Activated B cell treated with CpG ODN at 0.5 μM for 24 hours (primary cell): ENCODE measurements at regions not wholly inside any gene's neighbourhood (a gene's known extent, or its start where the extent isn't known, plus 50 kb on each side); places are given as distances from the start of the nearest gene placed in this dataset.

ENCODE experiments used
- ATAC-seq: fragments of 200-7000 bp; cut with Tn5 transposase; one replicate; pipeline ENCODE4 v1.10.0; 2021; ENCODE audit warnings: low read depth, mild to moderate bottlenecking, moderate library complexity
- CTCF ChIA-PET: fragments of 350-600 bp; sonication (Branson Sonifier 250); formaldehyde crosslinking; loops from one replicate; lab custom pipeline; 2021; ENCODE audit warnings: antibody characterized with exemption; lab: Charles Lee
- POLR2A ChIA-PET: fragments of 350-600 bp; sonication (Branson Sonifier 250); formaldehyde crosslinking; loops from one replicate; lab custom pipeline; 2021; ENCODE audit warnings: antibody characterized with exemption; lab: Charles Lee
- DNase-seq: peaks from one replicate; pipeline ENCODE4 v3.0.0; 2022
- H3K27ac Mint-ChIP-seq: one replicate; pipeline ENCODE4 v1.8.0; 2020; ENCODE audit warnings: mixed read lengths
- H3K27me3 Mint-ChIP-seq: one replicate; pipeline ENCODE4 v1.8.0; 2021; ENCODE audit warnings: mixed read lengths
- H3K36me3 Mint-ChIP-seq: one replicate; pipeline ENCODE4 v1.8.0; 2021; ENCODE audit warnings: low read depth, mixed read lengths
- H3K4me1 Mint-ChIP-seq: one replicate; pipeline ENCODE4 v1.8.0; 2021; ENCODE audit warnings: mixed read lengths
- H3K4me3 Mint-ChIP-seq: one replicate; pipeline ENCODE4 v1.8.0; 2020; ENCODE audit warnings: mild to moderate bottlenecking, mixed read lengths
- H3K9me3 Mint-ChIP-seq: one replicate; pipeline ENCODE4 v1.8.0; 2020; ENCODE audit warnings: mixed read lengths
- intact Hi-C: fragments of 100-400 bp; cut with micrococcal nuclease; formaldehyde crosslinking; loops from one replicate; pipeline ENCODE4 v1.15.1; 2024
- TF ChIP-seq, protein P1 (sequence below): fragments of 200-600 bp; IDR thresholded peaks from one replicate; pipeline ENCODE4 v1.8.0; 2022; ENCODE audit warnings: antibody characterized with exemption, mild to moderate bottlenecking

DNA sequence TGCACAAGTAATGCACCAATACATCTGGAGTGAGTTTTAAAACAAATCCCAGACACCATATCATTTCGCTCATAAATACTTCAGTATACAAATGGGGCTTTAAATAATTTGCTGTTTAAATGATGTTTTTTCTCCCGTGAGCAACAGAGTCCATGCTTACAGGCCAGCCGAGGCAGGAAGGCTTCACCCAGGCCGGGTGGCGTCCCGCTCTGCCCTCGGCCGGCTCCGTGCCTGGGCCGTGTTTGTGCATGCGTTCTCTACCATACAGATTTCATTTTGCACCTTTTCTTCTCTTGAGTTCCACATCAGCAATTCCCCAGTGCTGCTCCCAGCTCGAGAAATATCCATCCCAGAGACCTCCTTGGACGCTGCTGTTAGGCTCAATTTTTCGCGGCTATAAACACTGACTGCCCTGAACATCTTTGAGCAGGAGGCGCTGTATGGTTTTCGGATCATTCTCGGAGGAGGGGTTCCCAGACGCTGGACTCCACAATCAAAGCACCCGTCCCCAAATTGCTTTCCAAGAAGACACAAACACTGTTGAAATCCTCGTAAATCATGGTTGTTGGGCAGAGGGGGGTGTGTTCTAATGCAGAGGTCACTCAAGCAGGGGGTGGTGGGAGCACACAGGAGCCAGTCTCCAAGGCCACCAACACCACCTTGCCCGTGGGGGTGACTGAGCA is 91.6 kb downstream of the MICALL2 start:
- intact Hi-C loops, result no loop called here
- CTCF ChIA-PET, result no interaction called here
- no peak for ATAC-seq
- POLR2A ChIA-PET, result no interaction called here
- Mint-ChIP-seq H3K27me3 (peaks cover 44% of the 10 kb centered on the region), H3K4me3 (no peak overlapping the region), H3K4me1 (peaks cover 2% of the 10 kb centered on the region), H3K27ac (no peak overlapping the region), H3K9me3 (peaks cover 3% of the 10 kb centered on the region), H3K36me3 (no peaks in the 10 kb centered on the region)
- TF ChIP-seq, protein P1, sequence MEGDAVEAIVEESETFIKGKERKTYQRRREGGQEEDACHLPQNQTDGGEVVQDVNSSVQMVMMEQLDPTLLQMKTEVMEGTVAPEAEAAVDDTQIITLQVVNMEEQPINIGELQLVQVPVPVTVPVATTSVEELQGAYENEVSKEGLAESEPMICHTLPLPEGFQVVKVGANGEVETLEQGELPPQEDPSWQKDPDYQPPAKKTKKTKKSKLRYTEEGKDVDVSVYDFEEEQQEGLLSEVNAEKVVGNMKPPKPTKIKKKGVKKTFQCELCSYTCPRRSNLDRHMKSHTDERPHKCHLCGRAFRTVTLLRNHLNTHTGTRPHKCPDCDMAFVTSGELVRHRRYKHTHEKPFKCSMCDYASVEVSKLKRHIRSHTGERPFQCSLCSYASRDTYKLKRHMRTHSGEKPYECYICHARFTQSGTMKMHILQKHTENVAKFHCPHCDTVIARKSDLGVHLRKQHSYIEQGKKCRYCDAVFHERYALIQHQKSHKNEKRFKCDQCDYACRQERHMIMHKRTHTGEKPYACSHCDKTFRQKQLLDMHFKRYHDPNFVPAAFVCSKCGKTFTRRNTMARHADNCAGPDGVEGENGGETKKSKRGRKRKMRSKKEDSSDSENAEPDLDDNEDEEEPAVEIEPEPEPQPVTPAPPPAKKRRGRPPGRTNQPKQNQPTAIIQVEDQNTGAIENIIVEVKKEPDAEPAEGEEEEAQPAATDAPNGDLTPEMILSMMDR, result no peak
- no peak for DNase-seq

DNA sequence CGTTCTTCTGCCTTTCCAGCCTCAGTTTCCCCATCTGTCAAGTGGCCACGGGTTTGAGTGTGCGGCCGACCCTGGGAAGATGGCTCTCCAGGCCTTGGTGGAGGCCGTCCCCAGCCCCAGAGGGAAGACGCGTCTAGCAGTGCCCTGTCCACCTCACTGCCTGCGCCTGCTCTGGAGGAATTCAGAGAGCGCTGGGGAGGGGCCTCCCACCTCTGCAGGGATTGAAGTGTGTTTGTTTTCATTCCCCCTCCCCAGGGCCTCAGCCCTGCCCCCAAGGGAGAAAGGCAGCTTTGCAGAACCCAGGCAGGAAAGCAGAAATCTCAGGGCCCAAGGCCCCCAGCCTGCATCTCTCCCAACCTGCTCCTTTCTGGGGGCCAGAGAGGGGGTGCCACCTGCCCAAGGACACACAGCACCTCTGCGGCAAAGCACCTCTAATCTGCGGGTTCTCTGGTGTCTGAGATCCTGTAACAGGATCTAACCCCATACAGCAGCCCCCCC is 91.0 kb downstream of the MICALL2 start:
- intact Hi-C loops, result no loop called here
- H3K36me3 Mint-ChIP-seq, result no peaks in the 10 kb centered on the region
- H3K27me3 Mint-ChIP-seq, result peaks cover 44% of the 10 kb centered on the region
- no peak overlapping the region for H3K4me3 Mint-ChIP-seq
- TF ChIP-seq, protein P1, result no peak
- ATAC-seq (no peak), DNase-seq (no peak)
- no peak overlapping the region for H3K27ac Mint-ChIP-seq
- peaks cover 2% of the 10 kb centered on the region for H3K4me1 Mint-ChIP-seq
- POLR2A ChIA-PET, result no interaction called here
- CTCF ChIA-PET, result no interaction called here
- H3K9me3 Mint-ChIP-seq, result peaks cover 3% of the 10 kb centered on the region

DNA sequence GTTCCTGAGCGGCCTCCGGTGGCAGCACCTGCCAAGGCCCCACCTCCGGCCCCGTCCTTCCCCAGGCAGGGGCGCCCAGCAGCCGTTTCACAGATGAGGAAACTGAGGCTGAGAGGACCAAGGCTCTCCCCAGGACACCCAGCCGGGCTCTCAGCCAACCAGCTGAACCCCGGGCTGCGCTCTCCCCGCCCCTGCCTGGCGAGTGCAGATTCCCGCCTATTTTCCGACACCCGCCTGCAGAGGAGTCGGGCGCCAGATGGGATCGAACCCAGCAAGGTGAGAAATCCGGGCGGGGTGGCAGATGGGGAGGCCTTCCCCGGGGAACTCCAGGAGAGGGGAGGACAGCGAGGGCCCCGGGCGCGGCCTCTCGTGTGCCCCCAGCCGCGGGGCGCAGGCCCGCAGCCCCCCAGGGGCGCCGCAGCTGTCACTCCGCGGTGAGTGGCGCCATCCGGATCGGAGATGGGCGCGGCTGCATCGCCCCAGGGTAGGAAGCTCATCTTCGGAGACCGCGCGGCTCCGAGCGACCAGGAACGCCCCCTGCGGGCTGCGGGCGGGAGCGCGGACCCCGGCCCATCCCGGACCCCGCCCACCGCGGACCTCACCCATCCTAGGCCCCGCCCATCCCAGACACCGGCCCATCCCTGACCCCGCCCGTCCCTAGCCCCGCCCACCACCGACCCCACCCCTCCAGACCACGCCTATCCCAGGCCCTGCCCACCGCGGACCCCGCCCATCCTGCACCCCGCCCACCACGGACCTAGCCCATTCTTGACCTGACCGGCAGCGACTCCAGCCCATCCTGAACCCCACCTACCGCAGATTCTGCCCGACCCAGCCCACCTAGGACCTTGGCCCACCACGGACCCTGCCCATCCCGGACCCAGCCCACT is 90.3 kb downstream of the MICALL2 start:
- peaks cover 44% of the 10 kb centered on the region for H3K27me3 Mint-ChIP-seq
- DNase-seq (no peak), ATAC-seq (peak; percentile 58)
- TF ChIP-seq, protein P1, result no peak
- no peak overlapping the region for H3K27ac Mint-ChIP-seq
- H3K9me3 Mint-ChIP-seq, result no peaks in the 10 kb centered on the region
- POLR2A ChIA-PET, result no interaction called here
- intact Hi-C loops, result no loop called here
- H3K4me1 Mint-ChIP-seq, result peaks cover 2% of the 10 kb centered on the region
- peak overlapping the region; percentile 38 for H3K4me3 Mint-ChIP-seq
- no peaks in the 10 kb centered on the region for H3K36me3 Mint-ChIP-seq
- CTCF ChIA-PET, result no interaction called here

DNA sequence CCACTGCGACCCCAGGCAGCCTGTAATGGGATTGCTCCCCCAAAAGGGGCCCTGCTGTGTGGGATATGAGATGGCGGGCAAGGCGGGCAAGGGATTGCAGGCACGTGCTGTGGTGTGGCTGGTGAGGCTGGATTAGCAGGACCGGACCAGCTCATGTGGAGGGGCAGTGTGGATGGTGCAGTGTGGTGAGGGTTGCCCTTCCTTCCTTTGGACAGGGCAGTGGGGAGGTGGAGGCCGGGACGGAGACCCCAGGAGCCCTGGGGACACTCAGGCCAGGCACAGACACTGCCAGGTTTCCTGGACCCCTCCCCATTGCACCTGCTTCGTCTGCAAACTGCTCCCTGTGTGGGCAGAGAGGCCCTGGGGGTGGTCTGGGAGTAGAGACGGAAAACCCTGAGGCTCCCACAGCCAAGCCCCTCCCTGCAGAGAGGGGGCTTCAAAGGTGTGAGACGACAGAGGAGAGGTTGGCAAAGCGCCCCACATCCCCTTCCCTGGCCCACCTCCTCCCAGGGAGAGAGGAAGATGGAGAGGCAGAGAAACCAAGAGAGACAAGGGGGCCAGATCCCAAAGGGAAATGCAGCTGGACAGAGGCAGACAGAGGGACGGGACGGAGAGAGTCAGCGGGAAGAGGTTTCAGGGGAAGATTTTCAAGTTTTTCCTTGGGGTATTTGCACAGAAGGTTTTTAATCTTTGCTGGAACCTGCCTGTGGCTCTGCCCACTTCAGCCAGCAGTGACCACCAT is 89.2 kb downstream of the MICALL2 start:
- no peaks in the 10 kb centered on the region for H3K9me3 Mint-ChIP-seq

More for the DNA sequence above, 89.2 kb downstream of the MICALL2 start:
- H3K4me3 Mint-ChIP-seq, result no peak overlapping the region
- TF ChIP-seq, protein P1, result no peak
- POLR2A ChIA-PET, result no interaction called here
- CTCF ChIA-PET, result no interaction called here
- no peak for ATAC-seq
- H3K36me3 Mint-ChIP-seq, result no peaks in the 10 kb centered on the region
- H3K27me3 Mint-ChIP-seq, result peaks cover 43% of the 10 kb centered on the region
- intact Hi-C loops, result no loop called here
- no peak overlapping the region for H3K27ac Mint-ChIP-seq
- DNase-seq, result no peak
- peaks cover 2% of the 10 kb centered on the region for H3K4me1 Mint-ChIP-seq
